T-helper 1 cell treated with Interleukin-12 subunit alpha and Interleukin-12 subunit beta and Interleukin-4 antibody, amounts not matched to agents 30 ng/mL and 1 ng/mL, for 36 hours (primary cell): ENCODE measurements at regions not wholly inside any gene's neighbourhood (a gene's known extent, or its start where the extent isn't known, plus 50 kb on each side); places are given as distances from the start of the nearest gene placed in this dataset.
"Not testable (repeated sequence)": the region's sequence is repeated elsewhere in the genome, so short reads cannot be mapped to it uniquely, and the experiment has no call there.

Experiments used
- intact Hi-C: fragments of 100-400 bp; cut with micrococcal nuclease; formaldehyde crosslinking; loops from one replicate; pipeline ENCODE4 v1.15.1; 2024

GRCh38 chr4:105025263-105026017 is 121.2 kb upstream of the TET2 start:
- intact Hi-C loops, result no loop called here

GRCh38 chr4:105036991-105037390 is 109.7 kb upstream of the TET2 start:
- intact Hi-C loops, result no loop called here

GRCh38 chr4:105042451-105042850 is 104.2 kb upstream of the TET2 start:
- intact Hi-C loops, result no loop called here

GRCh38 chr4:105050896-105051295 is 95.8 kb upstream of the TET2 start:
- intact Hi-C loops, result no loop called here

GRCh38 chr4:105057370-105058105 is 89.1 kb upstream of the TET2 start:
- intact Hi-C loops, result no loop called here

- intact Hi-C loops, result no loop called here
Observed at GRCh38 chr4:105058177-105058812, 88.4 kb upstream of the TET2 start.

- intact Hi-C loops, result no loop called here
Observed at GRCh38 chr4:105059337-105059736, 87.3 kb upstream of the TET2 start.

- intact Hi-C loops, result loop anchor here (1.0 to 5.0 kb wide), 6 partner anchors 87 to 647 kb away; partner anchors contain the start of genes GSTCD and INTS12
Observed at GRCh38 chr4:105060628-105061027, 86.0 kb upstream of the TET2 start.

- intact Hi-C loops, result loop anchor here (1.0 to 5.0 kb wide), 6 partner anchors 86 to 646 kb away; partner anchors contain the start of genes GSTCD and INTS12
Observed at GRCh38 chr4:105061136-105061696, 85.5 kb upstream of the TET2 start.

- intact Hi-C loops, result loop anchor here (1.0 to 5.0 kb wide), 6 partner anchors 86 to 646 kb away; partner anchors contain the start of genes GSTCD and INTS12
Observed at GRCh38 chr4:105061731-105062130, 84.9 kb upstream of the TET2 start.

GRCh38 chr4:105066401-105066800 is 80.3 kb upstream of the TET2 start:
- intact Hi-C loops, result no loop called here

GRCh38 chr4:105067431-105067830 is 79.2 kb upstream of the TET2 start:
- intact Hi-C loops, result no loop called here

- intact Hi-C loops, result no loop called here
Observed at GRCh38 chr4:105067946-105068345, 78.7 kb upstream of the TET2 start.

GRCh38 chr4:105068516-105068915 is 78.2 kb upstream of the TET2 start:
- intact Hi-C loops, result no loop called here

- intact Hi-C loops, result not testable (repeated sequence)
Observed at GRCh38 chr4:105072095-105072494, 74.6 kb upstream of the TET2 start.

- intact Hi-C loops, result no loop called here
Observed at GRCh38 chr4:105074097-105074496, 72.6 kb upstream of the TET2 start.

- intact Hi-C loops, result no loop called here
Observed at GRCh38 chr4:105075045-105075444, 71.6 kb upstream of the TET2 start.

- intact Hi-C loops, result no loop called here
Observed at GRCh38 chr4:105088110-105088879, 58.4 kb upstream of the TET2 start.

GRCh38 chr4:105092356-105092755 is 54.3 kb upstream of the TET2 start:
- intact Hi-C loops, result no loop called here

GRCh38 chr4:105092768-105093167 is 53.9 kb upstream of the TET2 start:
- intact Hi-C loops, result no loop called here

- intact Hi-C loops, result no loop called here
Observed at GRCh38 chr4:105093975-105094374, 52.7 kb upstream of the TET2 start.
